ENCODE measurements at regions not wholly inside any gene's neighbourhood (a gene's known extent, or its start where the extent isn't known, plus 50 kb on each side); places are given as distances from the start of the nearest gene placed in this dataset.

GRCh38 chr1:96211202-96211601, 510.4 kb upstream of the PTBP2 start:
- TF ChIP-seq CTCF (IDR thresholded peaks at IDR 0.05) (no peak), ZFX (IDR thresholded peaks at IDR 0.05; ENCODE audit: borderline replicate concordance) (no peak)
